ENCODE measurements at regions not wholly inside any gene's neighbourhood (a gene's known extent, or its start where the extent isn't known, plus 50 kb on each side); places are given as distances from the start of the nearest gene placed in this dataset.

- no peaks in the 10 kb centered on the region for H3K4me1 ChIP-seq (ENCODE audit: control insufficient read depth in 4 of 4, insufficient read depth in 4 of 4, low read length in 3 of 4)
- peak; percentile 25 for DNase-seq (ENCODE audit: low spot score)
- TF ChIP-seq EGR1 (IDR thresholded peaks at IDR 0.05; ENCODE audit: low read depth in 2 of 2) (no peak), CTCF (IDR thresholded peaks at IDR 0.05; ENCODE audit: low read depth, low read length, missing input control) (no peak), RXRA (IDR thresholded peaks at IDR 0.05) (no peak), GABPA (IDR thresholded peaks at IDR 0.05 in 1 of 2, conservative IDR thresholded peaks at IDR 0.05 in 1 of 2) (no peak), FOXA2 (IDR thresholded peaks at IDR 0.05) (no peak), MAX (IDR thresholded peaks at IDR 0.05) (no peak), NR2F2 (IDR thresholded peaks at IDR 0.05) (no peak), ZBTB33 (IDR thresholded peaks at IDR 0.05) (no peak), SP1 (IDR thresholded peaks at IDR 0.05) (no peak), HNF4G (IDR thresholded peaks at IDR 0.05) (no peak), HNF4A (conservative IDR thresholded peaks at IDR 0.05) (no peak)
- no peaks in the 10 kb centered on the region for H3K36me3 ChIP-seq (ENCODE audit: control insufficient read depth in 4 of 4, insufficient read depth in 3 of 4, low read depth in 1 of 4, low read length in 3 of 4)
- H3K27me3 ChIP-seq (ENCODE audit: control insufficient read depth in 4 of 4, insufficient read depth in 4 of 4, low read length in 3 of 4) = no peaks in the 10 kb centered on the region
- no peak overlapping the region for H3K9ac ChIP-seq (ENCODE audit: low read depth in 1 of 2, low read length in 2 of 2)
- 80% methylated on average over 15 of the region's 15 CpGs for WGBS
- H3K27ac ChIP-seq (ENCODE audit: low read depth in 1 of 2, low read length in 2 of 2) = no peak overlapping the region
- H3K9me3 ChIP-seq (ENCODE audit: control insufficient read depth in 4 of 4, low read length in 3 of 4) = no peaks in the 10 kb centered on the region
- H3K4me3 ChIP-seq (ENCODE audit: low read depth in 1 of 3, low read length in 3 of 3) = no peak overlapping the region
Measured at GRCh38 chr1:30275926-30276764, 447.2 kb downstream of the MATN1 start.

GRCh38 chr1:30274976-30275621 lies 448.3 kb downstream of the MATN1 start:
- Histone ChIP-seq H3K9ac (ENCODE audit: low read depth in 1 of 2, low read length in 2 of 2) (no peak overlapping the region), H3K4me1 (ENCODE audit: control insufficient read depth in 4 of 4, insufficient read depth in 4 of 4, low read length in 3 of 4) (no peaks in the 10 kb centered on the region), H3K9me3 (ENCODE audit: control insufficient read depth in 4 of 4, low read length in 3 of 4) (no peaks in the 10 kb centered on the region), H3K27ac (ENCODE audit: low read depth in 1 of 2, low read length in 2 of 2) (no peak overlapping the region), H3K27me3 (ENCODE audit: control insufficient read depth in 4 of 4, insufficient read depth in 4 of 4, low read length in 3 of 4) (no peaks in the 10 kb centered on the region), H3K4me3 (ENCODE audit: low read depth in 1 of 3, low read length in 3 of 3) (no peak overlapping the region), H3K36me3 (ENCODE audit: control insufficient read depth in 4 of 4, insufficient read depth in 3 of 4, low read depth in 1 of 4, low read length in 3 of 4) (no peaks in the 10 kb centered on the region)
- DNase-seq (ENCODE audit: low spot score) = peak; percentile 26
- WGBS = 89% methylated on average over 3 of the region's 3 CpGs
- TF ChIP-seq SP1 (IDR thresholded peaks at IDR 0.05) = no peak
- TF ChIP-seq TAF1 (conservative IDR thresholded peaks at IDR 0.05) = no peak
- TF ChIP-seq FOXA1 (IDR thresholded peaks at IDR 0.05) = no peak
- no peak for TF ChIP-seq ZBTB33 (IDR thresholded peaks at IDR 0.05)
- TF ChIP-seq RXRA (IDR thresholded peaks at IDR 0.05) = no peak
- TF ChIP-seq YY1 (IDR thresholded peaks at IDR 0.05) = no peak
- no peak for TF ChIP-seq GABPA (IDR thresholded peaks at IDR 0.05 in 1 of 2, conservative IDR thresholded peaks at IDR 0.05 in 1 of 2)
- TF ChIP-seq MAX (IDR thresholded peaks at IDR 0.05) = no peak
- no peak for TF ChIP-seq JUND (IDR thresholded peaks at IDR 0.05)
- no peak for TF ChIP-seq EGR1 (IDR thresholded peaks at IDR 0.05; ENCODE audit: low read depth in 2 of 2)
- TF ChIP-seq FOXA2 (IDR thresholded peaks at IDR 0.05) = no peak
- no peak for TF ChIP-seq HNF4A (conservative IDR thresholded peaks at IDR 0.05)
- no peak for TF ChIP-seq HNF4G (IDR thresholded peaks at IDR 0.05)
- TF ChIP-seq RAD21 (IDR thresholded peaks at IDR 0.05) = no peak
- no peak for TF ChIP-seq CTCF (IDR thresholded peaks at IDR 0.05; ENCODE audit: low read depth, low read length, missing input control)
- TF ChIP-seq REST (IDR thresholded peaks at IDR 0.05) = no peak
